K562 (cell line): ENCODE measurements at regions not wholly inside any gene's neighbourhood (a gene's known extent, or its start where the extent isn't known, plus 50 kb on each side); places are given as distances from the start of the nearest gene placed in this dataset.

Source experiments
- CREM ChIP-seq: IDR thresholded peaks from 2 replicates; pipeline ENCODE4 v1.6.1; 2014; ENCODE audit warnings: antibody characterized with exemption, low read depth
- HEY1 ChIP-seq: fragments of 250-450 bp; sonication (Bioruptor Pico); IDR thresholded peaks from 2 replicates; pipeline ENCODE4 v1.5.0; 2020; ENCODE audit warnings: mild to moderate bottlenecking, moderate library complexity, borderline replicate concordance
- MAX ChIP-seq: sonication (generic); formaldehyde crosslinking; IDR thresholded peaks from 2 replicates; pipeline ENCODE4 v1.9.0; 2022; ENCODE audit warnings: mild to moderate bottlenecking, missing genetic modification reagents
- MXD1 ChIP-seq: fragments of 250-450 bp; sonication (Bioruptor Pico); IDR thresholded peaks from 2 replicates; pipeline ENCODE4 v1.8.0; 2021; ENCODE audit warnings: borderline replicate concordance, mild to moderate bottlenecking, moderate library complexity; ENCODE audit not compliant: poor library complexity, severe bottlenecking
- NFXL1 ChIP-seq: fragments of 450-650 bp; formaldehyde crosslinking; IDR thresholded peaks from 2 replicates; pipeline ENCODE4 v1.4.0; 2021; ENCODE audit warnings: mild to moderate bottlenecking
- NRF1 ChIP-seq, 2 experiments: fragments of 450-650 bp; IDR thresholded peaks in 1 of 2; conservative IDR thresholded peaks in 1 of 2; 2 replicates each; pipeline ENCODE4 v1.6.1; 2014; ENCODE audit warnings: mild to moderate bottlenecking in 2 of 2
- POLR2AphosphoS5 ChIP-seq: IDR thresholded peaks from 2 replicates; pipeline ENCODE4 v1.6.1; 2011; ENCODE audit warnings: mild to moderate bottlenecking, low read depth, low read length, moderate library complexity; ENCODE audit not compliant: control insufficient read depth, insufficient read depth
- RAD21 ChIP-seq, 2 experiments: fragments of 250-450 bp in 1 of 2; fragments of 450-650 bp in 1 of 2; sonication (Bioruptor Pico) in 1 of 2; formaldehyde crosslinking in 1 of 2; IDR thresholded peaks in 1 of 2; conservative IDR thresholded peaks in 1 of 2; 2 replicates each; pipeline versions ENCODE4 v1.4.0 to v1.8.0; 2020 to 2022; ENCODE audit warnings: mild to moderate bottlenecking in 2 of 2, moderate library complexity in 1 of 2
- TCF7L2 ChIP-seq: fragments of 150-350 bp; IDR thresholded peaks from 2 replicates; pipeline ENCODE4 v1.6.1; 2016; ENCODE audit warnings: low read depth, mild to moderate bottlenecking, low read length, moderate library complexity

GRCh38 chr3:72111265-72112205, 326.6 kb upstream of the PROK2 start:
- TF ChIP-seq NRF1 (conservative IDR thresholded peaks at IDR 0.05 in 1 of 2, IDR thresholded peaks at IDR 0.05 in 1 of 2) = no peak
- TF ChIP-seq RAD21 (CRISPR knock-in tag; conservative IDR thresholded peaks at IDR 0.05 in 1 of 2, IDR thresholded peaks at IDR 0.05 in 1 of 2) = no peak
- no peak for TF ChIP-seq HEY1
- no peak for TF ChIP-seq MXD1
- no peak for TF ChIP-seq MAX
- no peak for TF ChIP-seq POLR2AphosphoS5
- TF ChIP-seq NFXL1 (CRISPR knock-in tag) = no peak
- TF ChIP-seq CREM = no peak
- TF ChIP-seq TCF7L2 = no peak
